ENCODE measurements at regions not wholly inside any gene's neighbourhood (a gene's known extent, or its start where the extent isn't known, plus 50 kb on each side); places are given as distances from the start of the nearest gene placed in this dataset.
"Not testable (repeated sequence)": the region's sequence is repeated elsewhere in the genome, so short reads cannot be mapped to it uniquely, and the experiment has no call there.

GRCh38 chr3:161673866-161674265 is 177.3 kb downstream of the OTOL1 start:
- H3K27ac Mint-ChIP-seq: no peak overlapping the region
- DNase-seq (ENCODE audit: extremely low spot score, unreplicated experiment): no peak
- no peak for TF ChIP-seq CTCF (conservative IDR thresholded peaks at IDR 0.05)
- H3K36me3 Mint-ChIP-seq: no peaks in the 10 kb centered on the region
- H3K27me3 Mint-ChIP-seq: no peaks in the 10 kb centered on the region
- H3K4me1 Mint-ChIP-seq (ENCODE audit: unreplicated experiment): no peaks in the 10 kb centered on the region
- no peak overlapping the region for H3K4me3 Mint-ChIP-seq
- no peaks in the 10 kb centered on the region for H3K9me3 Mint-ChIP-seq

GRCh38 chr3:161674402-161674801 is 177.8 kb downstream of the OTOL1 start:
- no peak for DNase-seq (ENCODE audit: extremely low spot score, unreplicated experiment)
- no peak overlapping the region for H3K27ac Mint-ChIP-seq
- no peaks in the 10 kb centered on the region for H3K4me1 Mint-ChIP-seq (ENCODE audit: unreplicated experiment)

GRCh38 chr3:161681831-161682230 is 185.2 kb downstream of the OTOL1 start:
- Mint-ChIP-seq H3K27me3 (peaks cover 19% of the 10 kb centered on the region), H3K27ac (peak overlapping the region; percentile 21)
- H3K4me1 Mint-ChIP-seq (ENCODE audit: unreplicated experiment); DNase-seq (ENCODE audit: extremely low spot score, unreplicated experiment); H3K4me3 Mint-ChIP-seq; H3K36me3 Mint-ChIP-seq; H3K9me3 Mint-ChIP-seq: not testable (repeated sequence)

More at GRCh38 chr3:161674402-161674801, 177.8 kb downstream of the OTOL1 start:
- H3K4me3 Mint-ChIP-seq: no peak overlapping the region
- no peak for TF ChIP-seq CTCF (conservative IDR thresholded peaks at IDR 0.05)
- no peaks in the 10 kb centered on the region for H3K27me3 Mint-ChIP-seq
- H3K9me3 Mint-ChIP-seq: no peaks in the 10 kb centered on the region
- H3K36me3 Mint-ChIP-seq: no peaks in the 10 kb centered on the region

- Mint-ChIP-seq H3K27ac (no peak overlapping the region), H3K9me3 (peaks cover 4% of the 10 kb centered on the region), H3K27me3 (peaks cover 23% of the 10 kb centered on the region), H3K4me1 (ENCODE audit: unreplicated experiment) (no peaks in the 10 kb centered on the region), H3K4me3 (no peak overlapping the region), H3K36me3 (no peaks in the 10 kb centered on the region)
- TF ChIP-seq CTCF (conservative IDR thresholded peaks at IDR 0.05): no peak
- no peak for DNase-seq (ENCODE audit: extremely low spot score, unreplicated experiment)
These were observed 186.1 kb downstream of the OTOL1 start for GRCh38 chr3:161682715-161683114.

- Mint-ChIP-seq H3K4me1 (ENCODE audit: unreplicated experiment) (no peaks in the 10 kb centered on the region), H3K4me3 (no peak overlapping the region), H3K27me3 (peaks cover 25% of the 10 kb centered on the region), H3K9me3 (no peaks in the 10 kb centered on the region), H3K27ac (no peak overlapping the region), H3K36me3 (no peaks in the 10 kb centered on the region)
- no peak for DNase-seq (ENCODE audit: extremely low spot score, unreplicated experiment)
- no peak for TF ChIP-seq CTCF (conservative IDR thresholded peaks at IDR 0.05)
These were observed 193.1 kb downstream of the OTOL1 start for GRCh38 chr3:161689584-161690298.

GRCh38 chr3:161690299-161690620 is 193.7 kb downstream of the OTOL1 start:
- H3K4me1 Mint-ChIP-seq (ENCODE audit: unreplicated experiment): no peaks in the 10 kb centered on the region
- no peak for DNase-seq (ENCODE audit: extremely low spot score, unreplicated experiment)
- H3K27ac Mint-ChIP-seq: no peak overlapping the region
- H3K4me3 Mint-ChIP-seq: no peak overlapping the region
- no peak for TF ChIP-seq CTCF (conservative IDR thresholded peaks at IDR 0.05)
- H3K36me3 Mint-ChIP-seq: no peaks in the 10 kb centered on the region
- peaks cover 28% of the 10 kb centered on the region for H3K27me3 Mint-ChIP-seq
- no peaks in the 10 kb centered on the region for H3K9me3 Mint-ChIP-seq

Measured in type B pancreatic cell (in vitro differentiated cells).